Transverse colon (tissue), 4 donors: ENCODE measurements at regions not wholly inside any gene's neighbourhood (a gene's known extent, or its start where the extent isn't known, plus 50 kb on each side); places are given as distances from the start of the nearest gene placed in this dataset.

ENCODE experiments used
- POLR2AphosphoS5 ChIP-seq, 3 donors: sonication (generic); formaldehyde crosslinking; IDR thresholded peaks; one replicate each; pipeline ENCODE4 v1.6.1; 2016; ENCODE audit warnings: antibody characterized with exemption in 3 of 3
- TF ChIP-seq, protein P1 (sequence below), 5 experiments: fragments of 200-600 bp in 3 of 5; fragments of 450-650 bp in 2 of 5; sonication (generic) in 3 of 5; IDR thresholded peaks; 1 replicate in 2 of 5; 2 replicates in 3 of 5; pipeline ENCODE4 v1.5.1; 2016 to 2017; ENCODE audit warnings: antibody characterized with exemption in 5 of 5, inconsistent platforms in 3 of 5, mild to moderate bottlenecking in 2 of 5, moderate library complexity in 1 of 5

- TF ChIP-seq, protein P1, sequence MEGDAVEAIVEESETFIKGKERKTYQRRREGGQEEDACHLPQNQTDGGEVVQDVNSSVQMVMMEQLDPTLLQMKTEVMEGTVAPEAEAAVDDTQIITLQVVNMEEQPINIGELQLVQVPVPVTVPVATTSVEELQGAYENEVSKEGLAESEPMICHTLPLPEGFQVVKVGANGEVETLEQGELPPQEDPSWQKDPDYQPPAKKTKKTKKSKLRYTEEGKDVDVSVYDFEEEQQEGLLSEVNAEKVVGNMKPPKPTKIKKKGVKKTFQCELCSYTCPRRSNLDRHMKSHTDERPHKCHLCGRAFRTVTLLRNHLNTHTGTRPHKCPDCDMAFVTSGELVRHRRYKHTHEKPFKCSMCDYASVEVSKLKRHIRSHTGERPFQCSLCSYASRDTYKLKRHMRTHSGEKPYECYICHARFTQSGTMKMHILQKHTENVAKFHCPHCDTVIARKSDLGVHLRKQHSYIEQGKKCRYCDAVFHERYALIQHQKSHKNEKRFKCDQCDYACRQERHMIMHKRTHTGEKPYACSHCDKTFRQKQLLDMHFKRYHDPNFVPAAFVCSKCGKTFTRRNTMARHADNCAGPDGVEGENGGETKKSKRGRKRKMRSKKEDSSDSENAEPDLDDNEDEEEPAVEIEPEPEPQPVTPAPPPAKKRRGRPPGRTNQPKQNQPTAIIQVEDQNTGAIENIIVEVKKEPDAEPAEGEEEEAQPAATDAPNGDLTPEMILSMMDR (IDR thresholded peaks at IDR 0.05), result no peak
- TF ChIP-seq POLR2AphosphoS5 (IDR thresholded peaks at IDR 0.05), result no peak
Observed at GRCh38 chr3:41093476-41093875, 105.8 kb upstream of the CTNNB1 start.
